ENCODE measurements at regions not wholly inside any gene's neighbourhood (a gene's known extent, or its start where the extent isn't known, plus 50 kb on each side); places are given as distances from the start of the nearest gene placed in this dataset.

DNA sequence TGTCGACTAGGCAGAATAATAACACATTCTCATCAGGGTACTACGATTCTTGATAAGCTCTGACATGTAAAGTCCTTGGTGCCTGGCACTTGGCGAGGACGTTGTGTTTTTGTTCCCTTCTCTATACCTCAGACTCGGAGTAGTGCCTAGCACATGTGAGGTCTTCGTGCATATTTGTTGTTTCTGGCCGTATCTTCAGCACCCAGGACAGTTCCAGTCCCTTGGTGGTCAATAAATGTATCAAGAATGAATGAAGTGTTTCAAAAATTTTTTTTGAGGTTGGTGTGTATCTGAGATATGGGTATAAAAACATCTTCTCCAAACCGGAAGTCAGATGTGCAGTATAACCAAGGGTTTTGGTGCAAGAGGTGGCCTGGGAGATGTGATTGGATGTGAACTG, 198.2 kb downstream of the AACS start:
- DNase-seq (ENCODE audit: low read depth in 4 of 4, low spot score in 3 of 4) = no peak

DNA sequence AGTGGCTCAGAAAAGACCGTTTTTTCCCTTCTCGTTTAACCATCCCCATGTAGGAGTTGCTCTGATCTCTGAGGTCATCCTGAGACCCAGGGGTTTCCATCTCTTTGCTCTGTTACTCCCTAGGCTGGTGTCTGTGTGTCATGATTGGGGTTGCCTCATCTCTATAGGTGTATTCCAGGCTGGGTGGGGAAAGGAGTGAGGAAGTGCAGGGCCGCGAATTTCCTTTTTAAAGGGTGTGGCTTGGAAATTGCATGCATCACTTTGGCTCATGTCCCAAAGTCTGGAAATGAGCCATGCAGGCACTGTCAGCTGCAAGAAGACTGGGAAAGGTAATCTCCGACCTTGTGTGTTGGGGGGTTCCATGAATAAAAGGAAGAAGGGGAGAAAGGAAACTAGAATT, 201.9 kb downstream of the AACS start:
- no peak for DNase-seq (ENCODE audit: low read depth in 4 of 4, low spot score in 3 of 4)

DNA sequence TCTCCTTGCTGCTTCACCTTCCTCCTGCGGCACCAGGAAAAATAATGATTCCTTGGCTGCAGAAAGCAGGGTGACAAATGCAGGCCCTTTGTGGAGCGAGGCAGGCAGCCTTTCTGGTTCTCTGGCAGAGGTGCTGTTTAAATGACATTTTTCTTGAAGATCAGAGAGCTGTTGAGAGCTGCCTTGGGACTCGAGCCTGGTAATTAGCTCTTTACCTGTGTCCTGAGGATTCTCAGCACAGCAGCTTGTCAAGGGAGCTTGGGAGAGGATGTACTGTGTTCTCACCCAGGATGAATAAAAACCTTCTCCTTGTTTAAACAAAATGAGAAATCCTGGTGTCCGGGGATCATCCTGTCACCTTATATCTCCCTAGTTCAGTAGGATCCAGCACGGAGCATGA, 204.0 kb downstream of the AACS start:
- DNase-seq (ENCODE audit: low read depth in 4 of 4, low spot score in 3 of 4) = no peak

DNA sequence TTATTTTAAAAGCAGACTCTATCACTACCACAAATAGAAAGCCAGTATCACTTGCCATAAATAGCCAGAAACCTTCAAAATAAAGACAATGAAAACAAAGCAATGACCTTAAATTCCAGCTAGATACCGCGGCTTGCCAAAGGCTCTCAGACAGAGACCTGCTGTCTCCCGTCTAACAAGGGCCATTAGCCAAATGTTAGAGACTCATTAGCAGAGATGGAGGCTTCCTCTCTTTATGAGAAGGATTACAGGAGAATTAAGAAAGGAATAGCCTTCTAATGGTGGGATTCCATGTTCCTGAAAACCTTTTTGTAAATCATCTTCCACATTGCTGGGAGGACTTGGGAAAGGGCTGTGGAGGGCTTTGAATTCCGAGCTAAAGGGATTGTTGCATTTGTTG, 206.7 kb downstream of the AACS start:
- DNase-seq (ENCODE audit: low read depth in 4 of 4, low spot score in 3 of 4) = no peak

DNA sequence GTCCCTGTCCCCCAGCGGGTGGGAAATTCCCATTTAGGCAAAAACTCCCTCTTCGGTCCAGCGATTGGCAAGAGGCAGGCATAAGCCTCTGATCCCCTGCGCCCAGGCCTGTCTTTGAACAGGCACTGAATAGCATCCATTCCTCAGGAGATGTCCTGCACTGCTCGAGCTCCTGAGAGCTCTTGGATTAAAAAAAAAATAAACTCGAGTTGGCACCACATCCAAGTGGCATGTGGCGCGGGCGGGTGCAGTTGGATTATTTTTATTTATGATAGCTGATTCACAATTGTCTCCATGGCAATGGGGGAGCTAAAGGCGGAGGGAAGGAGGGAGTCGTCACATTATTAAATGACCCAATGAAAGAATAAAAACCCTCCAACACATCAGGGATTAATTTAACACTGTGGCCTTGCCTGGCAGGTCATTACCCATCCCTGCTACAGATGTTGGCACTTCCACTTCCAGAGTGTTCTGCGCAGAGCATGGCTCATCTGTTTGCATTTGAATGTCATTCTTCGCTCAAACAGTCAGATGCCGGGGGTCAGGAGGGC, 207.2 kb downstream of the AACS start:
- DNase-seq (ENCODE audit: low read depth in 4 of 4, low spot score in 3 of 4) = no peak

DNA sequence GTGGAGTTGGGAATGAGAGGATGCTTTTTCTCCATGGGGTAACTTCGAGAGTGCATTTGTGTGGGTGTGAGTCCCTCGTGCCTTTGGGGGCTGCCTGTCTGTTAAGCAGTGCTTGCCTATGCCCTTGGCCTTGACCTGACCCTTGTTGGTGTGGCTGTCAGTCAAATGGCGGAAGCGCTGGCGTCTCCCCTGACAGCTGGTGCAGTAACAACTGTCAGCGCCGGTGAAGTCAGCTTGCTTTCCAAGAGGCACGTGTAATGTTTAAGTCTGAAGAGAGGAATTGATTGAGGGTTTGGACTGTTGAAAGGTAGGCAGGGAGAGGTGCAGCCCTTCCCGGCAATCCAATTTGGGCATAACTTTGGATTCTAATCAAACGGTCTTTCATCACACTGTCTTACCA, 211.3 kb downstream of the AACS start:
- no peak for DNase-seq (ENCODE audit: low read depth in 4 of 4, low spot score in 3 of 4)

DNA sequence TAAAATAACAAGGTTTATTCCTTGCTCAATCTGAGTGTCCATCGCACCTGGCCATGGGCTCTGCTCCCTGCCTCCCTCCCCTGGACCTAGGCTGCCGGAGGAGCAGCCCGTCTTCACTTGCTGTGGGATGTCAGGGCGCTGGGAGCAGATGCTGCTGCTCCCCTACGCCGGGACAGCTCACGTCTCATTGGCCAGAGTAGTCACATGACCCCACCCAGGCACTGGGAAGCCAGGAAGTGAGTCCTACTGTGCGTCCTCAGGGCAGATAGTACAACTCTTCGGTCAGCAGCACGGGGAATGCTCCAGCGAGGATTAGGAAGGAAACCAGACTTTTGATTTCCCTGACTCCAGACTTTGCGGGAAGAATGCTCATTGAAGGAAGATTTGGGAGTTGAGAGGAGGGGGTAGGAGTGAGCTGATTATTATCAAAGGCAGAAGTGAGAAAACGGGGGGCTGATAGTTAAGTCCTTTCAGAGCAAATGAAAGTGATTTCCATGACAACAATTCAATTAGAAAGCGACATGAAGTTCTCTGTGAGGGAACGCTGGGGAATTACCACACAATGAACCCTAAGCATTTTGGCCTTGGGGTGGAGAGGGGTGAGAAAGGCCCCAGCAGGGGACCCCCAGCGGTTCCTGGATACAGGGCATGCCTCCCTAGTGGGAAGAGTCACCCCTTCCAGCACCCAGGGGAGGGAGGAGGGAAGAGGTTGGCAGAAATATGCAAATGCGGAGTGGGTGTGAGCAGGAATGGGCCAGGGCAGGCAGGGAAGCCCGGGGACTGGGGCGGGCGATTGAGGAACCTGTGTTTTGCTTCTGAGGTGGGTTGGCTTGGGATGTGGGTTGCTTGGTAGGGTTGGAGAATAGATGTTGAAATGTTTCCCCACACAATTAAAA, 215.5 kb downstream of the AACS start:
- DNase-seq (ENCODE audit: low read depth in 4 of 4, low spot score in 3 of 4) = no peak

DNA sequence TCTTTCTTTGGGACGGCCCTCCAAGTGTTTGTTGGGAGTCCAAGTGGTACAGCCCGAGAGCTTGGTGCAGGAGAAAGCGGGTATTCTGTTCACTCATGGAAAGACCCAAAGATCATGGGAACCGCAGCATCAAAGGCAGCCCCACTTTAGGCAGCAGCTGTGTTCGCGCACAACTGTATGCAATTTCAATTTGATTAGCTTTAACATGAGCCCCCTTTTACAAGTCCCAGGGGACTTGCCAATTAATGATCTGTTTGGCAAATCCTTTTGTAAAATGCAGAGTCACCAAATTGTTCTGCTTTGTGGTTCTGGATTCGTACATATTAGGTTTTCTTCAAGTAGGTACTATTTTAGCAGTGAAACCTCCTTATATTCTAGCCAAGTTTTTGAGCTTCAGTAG, 217.7 kb downstream of the AACS start:
- no peak for DNase-seq (ENCODE audit: low read depth in 4 of 4, low spot score in 3 of 4)

DNA sequence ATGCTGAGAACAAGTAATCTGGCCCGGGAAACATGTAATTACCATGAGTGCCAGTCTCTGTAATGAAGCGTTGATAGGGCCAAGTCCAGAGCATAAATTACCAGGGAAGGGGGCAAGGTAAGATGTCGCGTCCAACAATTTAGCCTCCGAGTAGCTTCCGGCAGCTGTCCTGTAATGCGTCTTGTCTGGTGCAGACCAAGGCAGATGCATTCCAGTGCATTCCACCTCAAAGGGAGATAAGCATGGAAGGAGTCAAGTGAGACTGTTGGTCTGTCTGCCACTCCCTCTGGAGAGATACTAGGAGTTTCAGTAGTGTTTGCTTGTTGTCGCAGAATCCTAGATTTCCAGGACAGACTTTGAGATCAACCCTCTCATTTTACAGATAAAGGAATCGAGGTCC, 218.3 kb downstream of the AACS start:
- DNase-seq (ENCODE audit: low read depth in 4 of 4, low spot score in 3 of 4) = no peak

DNA sequence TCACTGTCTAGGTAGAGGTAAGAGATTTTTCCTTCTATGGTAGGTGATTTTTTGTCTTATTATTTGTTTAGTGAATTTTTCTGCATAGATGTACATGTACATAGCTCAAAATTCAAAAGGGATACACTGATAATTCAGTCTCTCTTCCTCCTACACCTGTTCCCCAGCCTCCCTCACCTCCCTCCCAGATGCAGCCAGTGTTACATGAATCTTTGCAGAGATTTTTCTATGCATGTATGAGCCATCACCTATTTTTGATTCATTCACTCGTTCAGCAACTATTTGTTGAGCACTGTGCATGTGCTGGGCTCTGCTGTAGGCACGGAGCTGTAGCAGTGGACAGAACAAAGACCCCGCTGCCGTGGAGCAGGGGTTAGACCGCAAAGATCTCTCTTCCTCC, 218.9 kb downstream of the AACS start:
- DNase-seq (ENCODE audit: low read depth in 4 of 4, low spot score in 3 of 4) = no peak

DNA sequence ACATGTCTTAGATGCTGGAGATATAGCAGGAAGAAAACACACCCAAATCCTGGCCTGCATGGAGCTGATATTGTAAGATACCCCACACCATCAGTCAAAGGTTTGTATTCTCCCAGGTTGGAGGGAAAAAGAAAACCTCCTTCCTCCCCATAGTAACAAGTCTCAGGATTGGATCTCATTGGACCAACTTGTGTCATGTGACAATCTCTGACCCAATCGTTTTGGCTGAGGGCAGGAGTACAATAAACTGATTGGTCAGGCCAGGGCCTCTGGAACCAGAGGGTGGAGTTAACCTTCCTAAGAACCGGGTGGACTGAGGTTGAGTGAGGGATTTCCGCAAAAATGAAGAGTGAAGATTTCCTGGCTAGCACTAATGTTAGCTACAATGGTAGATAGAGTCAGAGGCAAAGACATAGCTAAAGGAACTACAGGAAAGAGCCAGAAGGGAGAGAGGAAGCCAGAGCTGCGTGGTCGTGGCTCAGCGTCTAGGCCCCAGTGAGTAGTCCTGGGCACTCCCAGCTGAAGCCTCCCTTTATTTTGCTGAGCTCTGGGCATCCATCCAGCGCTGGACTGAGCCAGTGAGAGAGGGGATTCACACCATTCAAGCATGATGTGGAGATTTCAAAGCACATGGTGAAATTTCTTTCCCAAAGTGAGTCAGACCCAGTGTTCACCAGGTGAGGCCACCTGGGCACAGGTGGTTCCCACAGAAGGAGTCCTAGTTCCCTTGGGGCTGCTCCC, 219.9 kb downstream of the AACS start:
- no peak for DNase-seq (ENCODE audit: low read depth in 4 of 4, low spot score in 3 of 4)

DNA sequence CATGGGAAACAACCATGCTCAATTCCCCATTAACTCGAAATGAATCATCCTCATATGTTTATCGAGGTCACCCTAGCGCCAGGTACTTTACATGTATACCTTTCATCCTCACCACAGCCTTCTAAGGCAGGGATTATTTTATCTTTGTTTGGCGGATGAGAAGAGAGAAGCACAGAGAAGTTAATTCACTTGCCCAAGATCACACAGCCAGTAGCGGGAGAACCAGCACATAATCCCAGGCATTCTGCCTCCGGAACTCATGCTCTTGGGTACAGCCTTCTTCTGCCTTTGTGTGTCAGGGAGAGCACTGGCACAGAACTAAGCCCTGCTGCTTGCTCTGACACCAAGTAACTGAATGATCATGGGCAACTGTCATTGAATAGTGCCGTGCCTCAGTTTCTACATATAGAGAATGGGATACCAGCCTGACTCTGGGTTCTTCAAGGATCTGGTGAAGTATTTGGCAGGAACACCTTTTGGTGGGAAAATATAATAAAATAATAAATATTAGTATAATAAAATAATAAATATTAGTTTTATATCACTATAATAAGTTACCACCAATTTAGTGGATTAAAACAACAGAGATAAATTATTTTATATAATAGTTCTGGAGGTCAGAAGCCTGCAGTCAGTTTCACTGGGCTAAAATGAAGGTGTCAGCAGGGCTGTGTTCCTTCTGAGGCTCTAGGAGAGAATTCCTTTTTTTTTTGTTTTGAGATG, 220.9 kb downstream of the AACS start:
- no peak for DNase-seq (ENCODE audit: low read depth in 4 of 4, low spot score in 3 of 4)

DNA sequence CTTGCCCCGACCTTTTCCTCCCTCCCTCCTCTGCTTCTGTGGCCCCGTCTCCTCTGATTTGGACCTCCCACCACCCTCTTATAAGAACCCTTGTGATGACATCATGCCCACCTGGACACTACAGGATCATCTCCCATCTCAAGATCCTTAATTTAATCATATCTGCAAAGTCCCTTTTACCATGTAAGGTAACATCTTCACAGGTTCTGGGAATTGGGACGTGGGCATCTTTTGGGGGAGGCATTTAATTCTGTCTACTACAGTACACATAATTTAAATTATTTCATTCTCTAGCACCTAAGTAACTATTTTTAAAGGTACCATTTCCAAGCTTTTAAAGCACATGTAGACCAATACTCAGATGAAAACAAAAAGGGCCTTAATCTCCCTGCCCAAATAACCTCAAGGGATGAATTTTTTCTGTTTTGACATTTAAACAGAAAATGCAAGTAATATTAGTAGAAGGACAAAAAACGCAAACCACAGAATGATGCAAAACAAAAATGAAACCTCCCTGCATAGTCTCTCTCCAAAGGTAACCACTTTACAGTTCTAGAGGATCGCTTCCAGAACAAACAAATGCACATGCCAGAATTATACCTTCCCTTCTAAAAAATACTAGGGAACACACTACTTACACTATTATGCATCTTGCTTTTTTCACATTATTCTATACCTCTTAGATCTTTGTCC, 222.1 kb downstream of the AACS start:
- DNase-seq (ENCODE audit: low read depth in 4 of 4, low spot score in 3 of 4) = no peak

DNA sequence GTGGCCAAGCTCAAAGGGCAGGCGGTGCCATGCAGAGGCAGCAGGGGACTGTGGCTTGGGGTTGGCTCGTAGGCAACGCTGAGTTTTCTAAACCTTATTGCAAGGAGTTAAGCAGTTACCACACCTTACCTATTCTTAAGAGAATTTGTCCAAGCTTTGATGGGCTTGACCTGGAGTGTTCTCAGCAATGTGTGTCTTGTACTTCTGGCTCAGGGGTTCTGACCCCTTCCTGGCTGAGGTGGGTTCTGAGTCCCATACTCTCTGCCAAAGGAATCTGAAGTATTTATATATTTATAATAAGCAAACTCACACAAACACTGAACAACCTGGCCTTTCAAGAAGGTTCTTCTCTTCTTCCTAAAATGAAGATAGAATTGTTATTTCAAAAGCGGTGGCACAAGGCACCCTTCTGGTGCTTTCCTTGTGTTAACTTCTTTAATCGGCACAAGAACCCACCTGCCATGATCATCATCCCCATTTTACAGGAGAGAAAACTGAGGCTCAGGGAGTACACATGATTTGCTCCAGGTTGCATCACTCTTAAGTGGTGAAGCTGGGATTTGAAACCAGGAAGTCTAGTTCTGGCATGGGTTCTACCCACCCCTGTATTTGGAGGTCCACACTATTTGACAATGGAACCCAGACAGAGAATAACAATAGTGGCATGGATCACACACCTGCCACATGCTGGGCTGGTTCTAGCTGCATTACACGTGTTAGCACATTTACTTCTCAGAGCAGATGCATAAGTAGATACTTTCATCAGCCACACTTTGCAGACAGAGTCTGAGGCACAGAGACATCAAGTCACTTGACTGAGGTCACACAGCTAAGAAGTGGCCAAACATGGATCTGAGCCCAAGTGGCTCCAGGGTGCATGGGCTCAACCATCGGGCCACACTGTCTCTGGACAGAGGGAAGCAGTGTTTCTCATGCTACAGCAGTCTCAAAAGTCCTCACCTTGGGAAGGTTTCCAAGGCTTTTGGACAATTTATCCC, 224.0 kb downstream of the AACS start:
- no peak for DNase-seq (ENCODE audit: low read depth in 4 of 4, low spot score in 3 of 4)

DNA sequence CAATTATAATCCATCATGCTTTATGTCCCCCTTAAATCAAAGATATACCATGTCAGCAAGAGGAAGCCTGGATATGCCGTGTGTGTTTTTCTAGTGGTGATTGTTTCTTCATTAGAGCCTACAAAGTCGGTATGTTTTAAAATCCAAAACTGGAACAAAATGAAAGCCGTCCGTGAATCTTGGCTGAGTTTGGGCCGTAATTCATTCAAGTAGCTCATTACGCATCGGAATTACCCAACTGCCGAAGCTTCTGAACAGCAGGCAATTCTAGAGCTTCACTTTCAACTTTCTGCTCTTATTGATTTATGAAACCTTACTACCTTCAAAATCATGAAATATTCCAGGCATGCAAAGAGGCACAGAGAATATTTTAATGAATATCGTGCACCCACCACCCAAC, 224.7 kb downstream of the AACS start:
- no peak for DNase-seq (ENCODE audit: low read depth in 4 of 4, low spot score in 3 of 4)

DNA sequence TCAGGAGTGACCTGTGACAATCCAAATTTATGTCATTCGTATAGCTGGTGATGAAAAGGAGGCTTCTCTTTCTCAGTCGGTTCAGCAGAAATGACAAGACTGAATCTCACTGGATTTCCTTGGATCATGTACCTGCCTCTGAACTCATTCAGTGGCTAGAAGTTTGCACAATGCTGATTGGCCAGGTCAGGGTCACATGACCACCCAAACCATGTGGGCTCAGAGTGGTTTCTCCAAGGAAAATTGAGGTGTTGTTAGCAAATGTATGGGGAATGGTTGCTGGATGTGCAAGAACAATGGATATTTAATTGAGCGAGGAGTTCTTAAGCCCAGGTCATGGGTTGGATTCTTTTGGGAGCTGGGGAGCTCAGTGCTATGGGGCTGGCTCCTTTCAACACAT, 227.5 kb downstream of the AACS start:
- no peak for DNase-seq (ENCODE audit: low read depth in 4 of 4, low spot score in 3 of 4)

DNA sequence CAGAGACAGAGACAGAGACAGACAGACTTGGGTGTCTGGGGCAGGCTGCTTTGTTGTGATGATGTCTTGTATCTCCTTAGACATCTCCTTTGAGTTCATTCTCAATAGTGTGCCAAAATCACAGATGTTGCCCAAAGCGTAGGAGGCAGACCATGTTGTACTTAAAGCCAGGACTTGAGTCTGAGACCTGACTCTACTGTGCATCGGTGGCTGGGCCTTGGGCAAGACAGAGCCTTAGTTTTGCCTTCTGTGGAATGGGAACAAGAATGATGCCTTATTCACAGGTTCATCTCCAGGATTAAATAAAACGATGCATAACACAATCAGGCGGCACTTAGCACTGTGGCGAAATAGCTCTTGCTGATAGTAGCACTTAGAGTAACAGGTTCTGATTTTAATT, 230.3 kb downstream of the AACS start:
- DNase-seq (ENCODE audit: low read depth in 4 of 4, low spot score in 3 of 4) = no peak

DNA sequence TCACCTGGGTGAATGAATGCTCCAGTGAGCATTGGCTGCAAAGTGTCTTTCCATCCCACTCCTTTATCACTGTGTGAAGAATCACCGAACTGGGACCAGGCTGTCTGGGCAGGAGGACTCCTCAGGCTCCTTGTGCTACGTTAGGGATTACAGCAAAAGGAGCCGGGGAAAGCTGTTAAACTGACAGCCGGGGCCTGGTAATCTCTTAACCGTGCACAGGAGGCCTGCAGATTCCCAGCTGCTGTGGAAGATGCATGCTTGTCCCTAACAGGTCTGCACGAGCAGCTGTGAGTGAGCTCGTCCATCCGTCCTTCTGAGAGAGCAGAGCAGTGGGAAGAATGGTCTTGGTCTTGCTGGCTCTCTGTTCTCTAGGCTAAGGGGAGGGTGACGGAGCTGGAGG, 231.5 kb downstream of the AACS start:
- no peak for DNase-seq (ENCODE audit: low read depth in 4 of 4, low spot score in 3 of 4)

DNA sequence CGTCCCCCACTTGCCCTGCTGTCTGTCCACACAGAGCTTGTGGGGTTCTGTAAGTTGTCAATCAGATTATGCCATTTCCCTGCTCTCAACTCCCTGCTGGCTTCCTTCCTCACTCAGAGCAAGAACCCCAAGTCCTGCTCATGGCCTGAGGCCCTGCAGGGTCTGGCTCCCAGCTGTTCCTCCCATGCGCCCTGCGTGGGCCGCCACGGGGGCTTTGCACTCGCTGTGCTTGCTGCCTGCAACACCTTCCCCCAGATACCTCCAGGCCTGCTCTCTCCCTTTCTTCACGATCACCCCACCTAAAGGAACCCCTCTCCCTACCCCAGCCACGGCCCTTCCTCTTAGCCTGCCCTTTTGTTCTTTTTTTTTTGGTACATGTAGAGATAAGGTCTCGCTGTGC, 234.6 kb downstream of the AACS start:
- DNase-seq (ENCODE audit: low read depth in 4 of 4, low spot score in 3 of 4) = no peak

Data from right renal pelvis (tissue), 4 donors.